ENCODE measurements at regions not wholly inside any gene's neighbourhood (a gene's known extent, or its start where the extent isn't known, plus 50 kb on each side); places are given as distances from the start of the nearest gene placed in this dataset.

- DNase-seq = no peak
- no peaks in the 10 kb centered on the region for H3K36me3 ChIP-seq (replicated peaks; ENCODE audit: insufficient read depth, low read length)
- H4K20me1 ChIP-seq (ENCODE audit: insufficient read depth, low read length) = no peaks in the 10 kb centered on the region
- H3K4me1 ChIP-seq (ENCODE audit: low read length) = no peaks in the 10 kb centered on the region
- no peaks in the 10 kb centered on the region for H3K79me2 ChIP-seq (ENCODE audit: low read length)
- no peaks in the 10 kb centered on the region for H3K9me2 ChIP-seq (replicated peaks; ENCODE audit: insufficient read depth, low read length)
- H3K4me2 ChIP-seq (ENCODE audit: low read depth, low read length) = no peak overlapping the region
- TF ChIP-seq EZH2 (optimal IDR thresholded peaks at IDR 0.05; ENCODE audit: low read depth, low read length) (no peak), CTCF (IDR thresholded peaks at IDR 0.05; ENCODE audit: low read length) (no peak), EZH2phosphoT487 (IDR thresholded peaks at IDR 0.05; ENCODE audit: low read length) (no peak)
- no peak overlapping the region for H3K9ac ChIP-seq (ENCODE audit: low read length)
- no peak overlapping the region for H3K4me3 ChIP-seq (ENCODE audit: low read length)
- no peaks in the 10 kb centered on the region for H3K27me3 ChIP-seq (replicated peaks; ENCODE audit: insufficient read depth, low read length)
- H3F3A ChIP-seq (ENCODE audit: insufficient read depth, low read length) = no peaks in the 10 kb centered on the region
- H3K27ac ChIP-seq (ENCODE audit: low read length) = no peak overlapping the region
- H3K9me3 ChIP-seq (replicated peaks; ENCODE audit: insufficient read depth, low read length) = no peaks in the 10 kb centered on the region
- H2AFZ ChIP-seq (ENCODE audit: low read length) = no peak overlapping the region
These were observed 772.9 kb downstream of the SORCS3 start for GRCh38 chr10:105413997-105414396.

GRCh38 chr10:105409370-105409769, 768.3 kb downstream of the SORCS3 start:
- H3K4me1 ChIP-seq (ENCODE audit: low read length) = no peaks in the 10 kb centered on the region
- no peak overlapping the region for H3K4me3 ChIP-seq (ENCODE audit: low read length)
- H3K79me2 ChIP-seq (ENCODE audit: low read length) = no peaks in the 10 kb centered on the region
- H3K9me3 ChIP-seq (replicated peaks; ENCODE audit: insufficient read depth, low read length) = no peaks in the 10 kb centered on the region
- H3K27ac ChIP-seq (ENCODE audit: low read length) = no peak overlapping the region
- no peaks in the 10 kb centered on the region for H3K36me3 ChIP-seq (replicated peaks; ENCODE audit: insufficient read depth, low read length)
- no peaks in the 10 kb centered on the region for H3K9me2 ChIP-seq (replicated peaks; ENCODE audit: insufficient read depth, low read length)
- H3F3A ChIP-seq (ENCODE audit: insufficient read depth, low read length) = no peaks in the 10 kb centered on the region
- DNase-seq = no peak
- H3K27me3 ChIP-seq (replicated peaks; ENCODE audit: insufficient read depth, low read length) = no peaks in the 10 kb centered on the region
- no peak overlapping the region for H3K9ac ChIP-seq (ENCODE audit: low read length)
- no peak for TF ChIP-seq EZH2phosphoT487 (IDR thresholded peaks at IDR 0.05; ENCODE audit: low read length)
- TF ChIP-seq EZH2 (optimal IDR thresholded peaks at IDR 0.05; ENCODE audit: low read depth, low read length) = no peak
- no peak for TF ChIP-seq CTCF (IDR thresholded peaks at IDR 0.05; ENCODE audit: low read length)
- H2AFZ ChIP-seq (ENCODE audit: low read length) = no peak overlapping the region
- no peaks in the 10 kb centered on the region for H4K20me1 ChIP-seq (ENCODE audit: insufficient read depth, low read length)
- no peak overlapping the region for H3K4me2 ChIP-seq (ENCODE audit: low read depth, low read length)

- Histone ChIP-seq H3F3A (ENCODE audit: insufficient read depth, low read length) (no peaks in the 10 kb centered on the region), H3K36me3 (replicated peaks; ENCODE audit: insufficient read depth, low read length) (no peaks in the 10 kb centered on the region)
These were observed 765.4 kb downstream of the SORCS3 start for GRCh38 chr10:105406488-105406887.

More at GRCh38 chr10:105406488-105406887, 765.4 kb downstream of the SORCS3 start:
- Histone ChIP-seq H3K27me3 (replicated peaks; ENCODE audit: insufficient read depth, low read length) (no peaks in the 10 kb centered on the region), H4K20me1 (ENCODE audit: insufficient read depth, low read length) (no peaks in the 10 kb centered on the region), H3K4me3 (ENCODE audit: low read length) (no peak overlapping the region), H3K9me2 (replicated peaks; ENCODE audit: insufficient read depth, low read length) (no peaks in the 10 kb centered on the region), H3K9ac (ENCODE audit: low read length) (no peak overlapping the region), H3K4me2 (ENCODE audit: low read depth, low read length) (no peak overlapping the region), H3K79me2 (ENCODE audit: low read length) (no peaks in the 10 kb centered on the region), H3K4me1 (ENCODE audit: low read length) (no peaks in the 10 kb centered on the region), H3K27ac (ENCODE audit: low read length) (no peak overlapping the region), H2AFZ (ENCODE audit: low read length) (no peak overlapping the region), H3K9me3 (replicated peaks; ENCODE audit: insufficient read depth, low read length) (no peaks in the 10 kb centered on the region)
- DNase-seq = no peak
- TF ChIP-seq CTCF (IDR thresholded peaks at IDR 0.05; ENCODE audit: low read length) (no peak), EZH2 (optimal IDR thresholded peaks at IDR 0.05; ENCODE audit: low read depth, low read length) (no peak)

Measured in MM.1S (cell line).